Forelimb muscle (tissue), 1 donor: ENCODE measurements at regions not wholly inside any gene's neighbourhood (a gene's known extent, or its start where the extent isn't known, plus 50 kb on each side); places are given as distances from the start of the nearest gene placed in this dataset.
"Not testable (repeated sequence)": the region's sequence is repeated elsewhere in the genome, so short reads cannot be mapped to it uniquely, and the experiment has no call there.

Experiments
- DNase-seq: peaks from one replicate; pipeline ENCODE4 v3.0.0-alpha.2; 2013; ENCODE audit warnings: low read depth

- no peak for DNase-seq
Observed at GRCh38 chr3:88291486-88291885, 141.7 kb downstream of the C3orf38 start.

- no peak for DNase-seq
Observed at GRCh38 chr3:88298189-88298588, 148.4 kb downstream of the C3orf38 start.

DNA sequence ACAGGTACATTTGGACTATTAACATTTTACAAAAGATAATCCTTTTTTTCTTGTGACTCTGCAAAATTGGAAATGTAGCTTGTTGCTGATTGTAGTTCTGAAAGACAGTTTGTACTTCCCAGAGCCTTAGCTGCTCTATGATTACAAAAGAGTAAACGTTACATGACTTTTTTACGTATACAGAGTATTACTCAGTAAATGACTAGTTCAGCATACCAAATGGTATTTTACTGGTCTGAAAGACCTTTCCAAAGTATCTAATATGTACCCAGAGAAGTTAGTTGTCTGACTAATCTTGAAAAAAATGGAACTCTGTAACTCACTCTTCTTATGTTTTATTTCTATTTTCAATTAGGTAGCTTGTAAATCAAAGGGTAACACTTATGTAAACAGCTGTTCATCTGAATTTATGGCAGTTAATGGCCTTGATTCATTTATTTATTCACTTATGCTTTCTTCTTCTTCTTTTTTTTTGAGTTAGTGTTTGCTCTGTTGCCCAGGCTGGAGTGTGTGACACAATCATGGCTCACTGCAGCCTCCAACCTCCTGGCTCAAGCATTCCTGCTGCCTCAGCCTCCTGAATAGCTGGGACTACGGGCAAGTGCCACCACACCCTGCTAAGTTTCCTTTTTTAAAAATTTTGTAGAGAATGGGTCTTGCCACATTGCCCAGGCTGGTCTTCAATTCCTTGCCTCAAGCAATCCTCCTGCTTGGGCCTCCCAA lies 151.7 kb downstream of the C3orf38 start:
- DNase-seq, result no peak

DNA sequence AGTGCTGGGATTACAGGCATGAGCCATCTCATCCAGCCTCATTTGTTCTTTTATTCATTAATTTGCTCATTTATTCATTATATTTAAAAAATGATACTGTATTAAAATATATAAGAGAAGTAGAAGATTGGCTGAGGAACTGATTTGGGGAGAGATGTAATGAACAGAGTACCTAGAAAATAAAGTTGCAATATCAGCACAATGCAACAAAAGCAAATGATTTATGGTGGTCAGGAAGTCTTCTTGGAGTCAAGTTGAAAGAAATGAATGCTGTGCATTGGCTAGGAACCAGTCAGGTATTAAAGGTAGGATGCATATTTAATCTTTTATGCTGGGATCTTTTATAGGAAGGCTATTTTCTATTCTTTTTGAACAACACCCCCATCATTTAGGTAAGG lies 152.2 kb downstream of the C3orf38 start:
- no peak for DNase-seq

- DNase-seq, result not testable (repeated sequence)
Observed at GRCh38 chr3:88303331-88303904, 153.7 kb downstream of the C3orf38 start.

DNA sequence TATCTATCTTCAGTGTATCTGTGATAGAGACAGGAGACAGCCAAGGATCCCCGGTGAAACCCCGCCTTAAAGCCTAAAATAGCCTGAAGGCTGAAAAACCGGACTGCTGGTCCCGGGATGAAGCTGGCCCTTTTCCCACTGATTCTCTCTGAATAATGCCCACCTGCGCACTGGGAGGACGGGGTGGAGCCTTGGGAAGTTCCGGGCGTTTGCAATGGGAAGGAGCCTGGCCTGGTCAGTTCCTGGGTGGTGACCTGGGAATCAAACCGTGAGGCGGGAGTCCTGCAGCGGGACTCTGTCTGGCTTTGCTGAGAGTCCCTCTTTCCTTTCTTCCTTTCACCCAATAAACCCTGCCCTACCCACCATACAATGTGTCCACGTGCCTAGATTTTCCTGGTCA lies 157.9 kb downstream of the C3orf38 start:
- DNase-seq, result no peak

- DNase-seq, result no peak
Observed at GRCh38 chr3:88311826-88312225, 162.1 kb downstream of the C3orf38 start.

- no peak for DNase-seq
Observed at GRCh38 chr3:88312256-88312655, 162.5 kb downstream of the C3orf38 start.

DNA sequence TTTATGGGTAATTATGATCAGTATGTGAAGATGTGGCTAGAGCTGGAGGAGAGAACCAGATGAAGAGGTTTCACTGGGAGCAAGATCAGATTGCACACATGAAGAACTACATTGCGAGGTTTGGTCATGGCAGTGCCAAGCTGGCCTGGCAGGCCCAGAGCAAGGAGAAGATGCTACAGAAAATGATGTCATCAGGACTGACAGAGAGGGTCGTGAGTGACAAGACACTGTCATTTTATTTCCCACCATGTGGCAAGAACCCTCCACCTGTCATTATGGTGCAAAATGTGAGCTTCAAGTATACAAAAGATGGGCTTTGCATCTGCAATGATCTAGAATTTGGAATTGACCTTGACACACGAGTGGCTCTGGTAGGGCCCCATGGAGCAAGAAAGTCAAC lies 168.3 kb downstream of the C3orf38 start:
- DNase-seq, result no peak

- DNase-seq, result no peak
Observed at GRCh38 chr3:88321363-88322050, 171.7 kb downstream of the C3orf38 start.

DNA sequence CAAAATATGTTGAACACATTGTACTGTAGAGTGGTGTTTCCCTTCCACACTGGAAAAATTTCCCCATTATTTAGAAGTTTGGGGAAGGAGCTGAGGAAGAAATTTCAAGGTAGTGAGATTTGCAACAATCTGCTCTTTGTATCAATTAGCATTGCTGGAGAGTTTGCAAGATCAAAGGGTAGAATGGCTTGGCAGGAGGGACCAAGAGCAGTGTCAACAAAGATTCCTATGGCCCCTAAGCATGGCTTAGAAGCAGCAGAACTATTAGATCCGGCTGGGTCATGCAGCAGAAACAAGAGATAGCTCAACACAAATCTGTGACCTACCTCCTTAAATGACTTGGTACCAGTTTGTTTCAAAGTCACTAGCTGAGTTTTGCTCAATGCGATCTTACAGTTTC lies 175.0 kb downstream of the C3orf38 start:
- DNase-seq, result no peak

DNA sequence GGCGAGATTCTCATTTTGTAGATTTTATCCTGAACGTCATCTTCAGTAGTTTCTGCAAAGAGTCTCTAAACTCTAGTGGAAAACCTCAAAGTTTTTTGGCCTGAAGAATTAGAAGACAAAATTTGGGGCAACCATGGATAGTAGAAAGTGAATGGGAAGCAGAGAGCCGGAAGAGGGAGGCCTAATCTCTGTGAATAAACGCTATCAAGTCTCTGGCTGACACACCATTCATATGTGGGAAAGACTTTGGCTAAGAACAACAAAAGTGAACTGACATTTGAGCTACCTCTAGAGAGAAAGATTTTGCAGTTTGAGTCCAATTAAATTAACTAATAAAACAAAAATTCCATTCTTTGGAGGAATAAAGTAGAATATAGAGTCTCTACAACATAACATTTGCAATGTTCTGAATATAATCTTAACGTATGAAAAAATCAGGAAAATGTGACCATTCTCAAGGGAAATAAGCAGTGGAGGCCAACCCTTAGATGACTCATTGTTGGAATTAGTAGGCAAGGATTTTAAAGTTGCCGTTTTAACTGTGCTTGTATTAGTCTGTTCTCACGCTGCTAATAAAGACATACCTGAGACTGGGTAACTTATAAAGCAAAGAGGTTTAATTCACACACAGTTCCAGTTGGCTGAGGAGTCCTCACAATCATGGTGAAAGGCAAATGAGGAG lies 184.6 kb downstream of the C3orf38 start:
- DNase-seq, result peak; percentile 5

DNA sequence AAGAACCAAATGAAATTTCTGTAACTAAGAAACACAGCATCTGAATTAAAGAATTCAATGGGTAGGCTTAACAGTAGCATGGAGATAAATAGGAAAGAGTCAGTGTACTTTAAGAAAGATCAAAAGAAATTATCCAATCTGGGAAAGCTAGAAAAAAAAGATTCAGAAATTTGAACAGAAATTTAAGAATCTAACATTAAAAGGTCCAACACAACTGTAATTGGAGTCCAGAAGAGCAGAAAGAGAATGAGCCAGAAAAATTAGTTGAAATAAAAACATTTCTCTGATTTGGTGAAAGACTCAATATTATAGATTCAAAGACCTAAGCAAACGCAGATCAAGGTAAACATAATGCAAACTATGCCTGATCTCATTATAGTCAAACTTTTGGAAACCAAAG lies 187.1 kb downstream of the C3orf38 start:
- DNase-seq, result no peak

DNA sequence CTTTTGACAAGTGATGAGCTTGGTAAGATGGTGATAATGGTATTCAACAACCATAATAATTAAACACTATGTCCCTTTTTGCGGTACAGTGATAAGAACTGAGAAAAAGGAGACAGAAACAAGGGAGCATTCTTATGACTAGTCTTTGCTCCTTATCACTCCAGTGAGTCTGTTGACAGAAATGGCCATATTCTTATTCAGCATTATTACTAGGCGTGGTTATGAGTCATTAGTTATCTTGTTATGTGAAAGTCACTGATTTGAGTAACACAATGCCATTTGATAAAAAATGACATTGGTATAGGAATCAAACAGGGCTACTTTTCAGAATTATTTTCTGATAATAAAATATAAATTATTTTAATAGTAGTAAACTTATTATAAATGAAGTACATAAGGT lies 193.5 kb downstream of the C3orf38 start:
- no peak for DNase-seq

- no peak for DNase-seq
Observed at GRCh38 chr3:88346643-88347042, 196.9 kb downstream of the C3orf38 start.

GRCh38 chr3:88362428-88362827 lies 212.7 kb downstream of the C3orf38 start:
- DNase-seq, result no peak

DNA sequence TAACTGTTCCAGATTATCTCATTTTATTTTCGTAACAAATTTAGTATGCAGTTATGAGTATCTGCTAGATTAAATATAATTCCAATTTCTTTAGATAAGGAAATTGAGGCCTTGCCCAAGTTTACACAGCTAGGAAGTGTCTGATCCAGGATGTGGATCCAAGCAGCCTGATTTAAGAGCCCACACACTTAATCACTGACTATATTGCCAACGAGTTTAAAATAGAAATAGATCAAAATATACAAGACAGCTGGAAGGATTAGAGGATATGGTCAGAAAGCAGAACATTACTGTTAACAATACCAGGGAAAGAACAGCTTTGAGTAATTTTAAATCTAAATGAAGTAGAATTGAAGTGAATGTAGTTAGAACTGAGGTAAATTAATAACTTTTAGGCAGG lies 215.2 kb downstream of the C3orf38 start:
- no peak for DNase-seq

GRCh38 chr3:88369337-88369736 lies 219.6 kb downstream of the C3orf38 start:
- no peak for DNase-seq

DNA sequence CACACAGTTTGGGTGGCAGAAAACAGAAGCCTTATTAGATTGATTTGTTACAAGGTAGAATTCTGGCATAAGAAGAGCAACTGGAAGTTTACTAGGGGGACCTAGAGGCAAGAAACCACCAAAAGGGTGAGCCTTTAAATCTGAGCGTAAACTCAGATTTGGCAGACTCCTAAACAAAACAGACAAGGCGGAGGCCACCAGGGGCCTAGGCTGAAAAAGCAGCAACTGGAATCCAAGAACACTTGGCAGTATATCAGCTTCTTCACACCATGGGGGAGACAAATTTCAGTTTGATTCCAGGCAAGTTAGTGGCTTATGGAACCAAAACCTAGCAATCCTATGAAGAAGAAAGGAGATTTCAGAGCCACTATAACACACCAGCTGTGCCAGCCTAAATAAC lies 220.0 kb downstream of the C3orf38 start:
- no peak for DNase-seq

GRCh38 chr3:88385090-88385489 lies 235.3 kb downstream of the C3orf38 start:
- no peak for DNase-seq

DNA sequence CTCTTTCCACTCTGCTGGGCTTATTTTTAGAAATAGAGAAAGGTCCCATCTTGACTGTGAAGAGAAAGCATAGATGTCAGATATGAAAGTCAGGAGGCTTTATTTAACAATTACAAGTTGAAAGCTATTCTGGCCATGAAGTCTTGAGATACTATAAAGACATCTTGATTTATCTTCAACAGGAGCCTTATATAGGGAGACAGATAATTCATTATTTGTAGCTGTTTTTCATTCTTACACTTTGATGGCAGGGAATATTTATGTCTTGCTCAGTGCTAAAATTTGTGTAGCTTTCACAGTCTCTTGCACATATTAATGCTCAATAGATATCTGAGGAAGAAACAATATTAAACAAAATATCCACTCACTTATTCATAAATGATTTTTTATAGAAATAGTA lies 248.8 kb downstream of the C3orf38 start:
- DNase-seq, result no peak

DNA sequence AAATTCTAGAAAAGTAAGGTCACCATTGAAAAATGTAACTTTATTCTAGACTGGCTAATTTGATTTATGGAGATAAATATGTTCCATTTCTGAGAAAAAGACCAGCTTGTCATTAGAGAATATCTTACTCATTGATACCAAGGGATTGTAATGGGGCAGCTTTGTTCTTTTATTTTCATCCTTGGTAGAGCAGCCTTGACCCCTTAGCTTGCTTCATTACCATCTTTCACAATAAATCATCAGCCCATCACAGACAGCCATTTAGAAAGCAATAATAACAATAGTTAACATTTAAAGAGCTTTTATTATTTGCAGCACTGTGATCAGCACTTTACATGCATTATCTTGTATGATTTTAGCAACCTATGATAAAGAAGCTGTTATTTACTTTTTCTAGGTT lies 253.6 kb downstream of the C3orf38 start:
- no peak for DNase-seq

- no peak for DNase-seq
Observed at GRCh38 chr3:88408097-88408496, 258.3 kb downstream of the C3orf38 start.
